ENCODE measurements at regions not wholly inside any gene's neighbourhood (a gene's known extent, or its start where the extent isn't known, plus 50 kb on each side); places are given as distances from the start of the nearest gene placed in this dataset.

- TF ChIP-seq CTCF (IDR thresholded peaks at IDR 0.05) (no peak), EP300 (IDR thresholded peaks at IDR 0.05) (no peak)
These were observed 293.1 kb downstream of the USP25 start for GRCh38 chr21:16022921-16023320.

Data from suprapubic skin (tissue), 3 donors.